Suprapubic skin (tissue), 4 donors: ENCODE measurements at regions not wholly inside any gene's neighbourhood (a gene's known extent, or its start where the extent isn't known, plus 50 kb on each side); places are given as distances from the start of the nearest gene placed in this dataset.

ENCODE experiments used
- CTCF ChIP-seq, 2 donors: fragments of 200-600 bp in 1 of 2; fragments of 450-650 bp in 1 of 2; sonication (generic) in 1 of 2; IDR thresholded peaks; one replicate each; pipeline ENCODE4 v1.5.1; 2016 to 2019; ENCODE audit warnings: antibody characterized with exemption in 2 of 2, mild to moderate bottlenecking in 1 of 2, moderate library complexity in 1 of 2
- POLR2A ChIP-seq, 2 donors: fragments of 450-650 bp; IDR thresholded peaks; one replicate each; pipeline ENCODE4 v1.6.1; 2017; ENCODE audit warnings: antibody characterized with exemption in 2 of 2, mild to moderate bottlenecking in 2 of 2, moderate library complexity in 2 of 2
- POLR2AphosphoS5 ChIP-seq, 3 donors: sonication (generic); formaldehyde crosslinking; IDR thresholded peaks; one replicate each; pipeline ENCODE4 v1.6.1; 2017; ENCODE audit warnings: antibody characterized with exemption in 3 of 3

GRCh38 chr14:54322246-54322645 lies 74.6 kb upstream of the CDKN3 start:
- TF ChIP-seq CTCF (IDR thresholded peaks at IDR 0.05) = no peak
- no peak for TF ChIP-seq POLR2AphosphoS5 (IDR thresholded peaks at IDR 0.05)
- TF ChIP-seq POLR2A (IDR thresholded peaks at IDR 0.05) = no peak
